Endothelial cell of umbilical vein (primary cell): ENCODE measurements at regions not wholly inside any gene's neighbourhood (a gene's known extent, or its start where the extent isn't known, plus 50 kb on each side); places are given as distances from the start of the nearest gene placed in this dataset.

ENCODE experiments used
- EZH2 ChIP-seq: IDR thresholded peaks from 2 replicates; pipeline ENCODE4 v1.6.1; 2012; ENCODE audit warnings: borderline replicate concordance, low read depth, mild to moderate bottlenecking, moderate library complexity, low read length, inconsistent platforms; ENCODE audit not compliant: severe bottlenecking
- FOS ChIP-seq: IDR thresholded peaks from 2 replicates; pipeline ENCODE4 v1.6.1; 2011; ENCODE audit warnings: mild to moderate bottlenecking, low read length, moderate library complexity, borderline replicate concordance; ENCODE audit not compliant: insufficient read depth
- GATA2 ChIP-seq: IDR thresholded peaks from 2 replicates; pipeline ENCODE4 v1.7.0; 2011; ENCODE audit warnings: low read depth, mild to moderate bottlenecking, moderate library complexity, mixed read lengths, low read length; ENCODE audit not compliant: insufficient read length, insufficient read depth
- JUN ChIP-seq: IDR thresholded peaks from 2 replicates; pipeline ENCODE4 v1.6.1; 2011; ENCODE audit warnings: borderline replicate concordance, low read depth; ENCODE audit not compliant: insufficient read length, insufficient read depth
- MYC ChIP-seq: IDR thresholded peaks from one replicate; pipeline ENCODE4 v1.6.1; 2011; ENCODE audit warnings: mild to moderate bottlenecking, low read depth, low read length
- POLR2A ChIP-seq: IDR thresholded peaks from 2 replicates; pipeline ENCODE4 v1.6.1; 2012; ENCODE audit warnings: low read depth, mild to moderate bottlenecking, control low read depth, low read length
- POLR2AphosphoS5 ChIP-seq: IDR thresholded peaks from 2 replicates; pipeline ENCODE4 v1.6.1; 2012; ENCODE audit warnings: low read depth, mild to moderate bottlenecking, control low read depth, low read length, moderate library complexity; ENCODE audit not compliant: insufficient read depth
- TF ChIP-seq, protein P1 (sequence below), 2 donors: IDR thresholded peaks; 1 replicate in 1 of 2; 2 replicates in 1 of 2; pipeline ENCODE4 v1.5.1; 2011; ENCODE audit warnings: low read length in 2 of 2, mild to moderate bottlenecking in 2 of 2, moderate library complexity in 2 of 2, control low read depth in 1 of 2, inconsistent platforms in 1 of 2, low read depth in 1 of 2; ENCODE audit not compliant: insufficient read depth in 1 of 2; ENCODE audit errors: extremely low read depth in 1 of 2
- TF ChIP-seq, protein P2 (sequence below): IDR thresholded peaks from 2 replicates; pipeline ENCODE4 v1.6.1; 2011; ENCODE audit not compliant: insufficient read depth, insufficient read length

DNA sequence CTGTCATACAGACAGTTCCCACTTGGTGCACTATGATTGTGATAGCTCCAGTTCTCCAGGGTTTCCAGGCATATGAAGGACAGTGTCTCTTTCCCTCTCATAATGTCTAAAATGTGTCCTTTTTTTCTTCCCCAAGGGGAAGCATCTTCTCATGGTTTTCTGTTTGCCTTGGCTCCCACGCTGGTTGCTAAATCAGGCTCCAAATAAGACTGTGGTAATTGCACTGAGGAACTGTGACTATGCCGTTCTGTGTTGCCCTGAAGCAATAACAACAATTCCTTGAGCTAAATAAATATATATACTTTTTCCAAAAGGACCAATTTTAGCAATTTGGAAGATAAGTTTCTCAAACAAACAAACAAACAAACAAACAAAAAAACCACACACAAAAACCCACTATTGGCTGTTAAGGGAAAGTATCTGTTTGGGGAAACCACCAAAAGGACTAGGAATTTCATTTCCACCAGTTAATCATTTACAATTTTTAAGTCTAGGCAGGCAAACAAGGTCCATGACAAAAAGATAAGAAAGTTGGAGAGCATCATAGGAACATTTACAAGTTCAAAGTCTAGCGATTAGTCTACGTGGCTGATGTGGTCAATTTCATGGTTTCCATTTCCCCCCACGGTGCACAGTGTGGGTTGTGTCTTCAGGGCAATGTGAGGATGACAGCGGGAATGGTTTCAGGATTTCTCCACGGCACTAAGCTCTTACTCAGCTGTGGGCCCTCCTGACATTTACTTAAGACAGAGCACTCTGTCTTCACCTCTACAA is 62.4 kb downstream of the THNSL1 start:
- no peak for TF ChIP-seq POLR2A
- TF ChIP-seq POLR2AphosphoS5: no peak
- TF ChIP-seq, protein P1, sequence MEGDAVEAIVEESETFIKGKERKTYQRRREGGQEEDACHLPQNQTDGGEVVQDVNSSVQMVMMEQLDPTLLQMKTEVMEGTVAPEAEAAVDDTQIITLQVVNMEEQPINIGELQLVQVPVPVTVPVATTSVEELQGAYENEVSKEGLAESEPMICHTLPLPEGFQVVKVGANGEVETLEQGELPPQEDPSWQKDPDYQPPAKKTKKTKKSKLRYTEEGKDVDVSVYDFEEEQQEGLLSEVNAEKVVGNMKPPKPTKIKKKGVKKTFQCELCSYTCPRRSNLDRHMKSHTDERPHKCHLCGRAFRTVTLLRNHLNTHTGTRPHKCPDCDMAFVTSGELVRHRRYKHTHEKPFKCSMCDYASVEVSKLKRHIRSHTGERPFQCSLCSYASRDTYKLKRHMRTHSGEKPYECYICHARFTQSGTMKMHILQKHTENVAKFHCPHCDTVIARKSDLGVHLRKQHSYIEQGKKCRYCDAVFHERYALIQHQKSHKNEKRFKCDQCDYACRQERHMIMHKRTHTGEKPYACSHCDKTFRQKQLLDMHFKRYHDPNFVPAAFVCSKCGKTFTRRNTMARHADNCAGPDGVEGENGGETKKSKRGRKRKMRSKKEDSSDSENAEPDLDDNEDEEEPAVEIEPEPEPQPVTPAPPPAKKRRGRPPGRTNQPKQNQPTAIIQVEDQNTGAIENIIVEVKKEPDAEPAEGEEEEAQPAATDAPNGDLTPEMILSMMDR (IDR thresholded peaks at IDR 0.05; ENCODE audit: extremely low read depth in 1 of 2, insufficient read depth in 1 of 2, low read depth in 1 of 2, low read length in 2 of 2): no peak
- no peak for TF ChIP-seq EZH2
- TF ChIP-seq JUN: no peak
- no peak for TF ChIP-seq MYC
- no peak for TF ChIP-seq GATA2
- no peak for TF ChIP-seq FOS
- TF ChIP-seq, protein P2, sequence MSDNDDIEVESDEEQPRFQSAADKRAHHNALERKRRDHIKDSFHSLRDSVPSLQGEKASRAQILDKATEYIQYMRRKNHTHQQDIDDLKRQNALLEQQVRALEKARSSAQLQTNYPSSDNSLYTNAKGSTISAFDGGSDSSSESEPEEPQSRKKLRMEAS: no peak
